Upper lobe of right lung (tissue), 1 donor: ENCODE measurements at regions not wholly inside any gene's neighbourhood (a gene's known extent, or its start where the extent isn't known, plus 50 kb on each side); places are given as distances from the start of the nearest gene placed in this dataset.
A peak's percentile ranks its signal among the peaks of the same experiment; 100 is the strongest.

ENCODE experiments used
- ATAC-seq: fragments of 200-7000 bp; cut with Tn5 transposase; one replicate; pipeline ENCODE4 v1.9.1; 2020; ENCODE audit warnings: mild to moderate bottlenecking, moderate library complexity
- DNase-seq: peaks from one replicate; pipeline ENCODE4 v3.0.0-alpha.2; 2020
- H3K27ac ChIP-seq: fragments of 200-600 bp; one replicate; pipeline ENCODE4 v1.8.0; 2022
- H3K27me3 ChIP-seq: fragments of 200-600 bp; one replicate; pipeline ENCODE4 v1.8.0; 2022; ENCODE audit warnings: mild to moderate bottlenecking
- H3K36me3 ChIP-seq: fragments of 200-600 bp; one replicate; pipeline ENCODE4 v1.8.0; 2022
- H3K4me1 ChIP-seq: fragments of 200-600 bp; one replicate; pipeline ENCODE4 v1.8.0; 2022
- H3K4me3 ChIP-seq: fragments of 200-600 bp; one replicate; pipeline ENCODE4 v1.8.0; 2022; ENCODE audit warnings: mild to moderate bottlenecking
- H3K9me3 ChIP-seq: fragments of 200-600 bp; one replicate; pipeline ENCODE4 v1.8.0; 2022
- intact Hi-C: fragments of 100-400 bp; cut with DNase I; formaldehyde crosslinking; loops from one replicate; pipeline ENCODE4 v1.11.0; 2022
- TF ChIP-seq, protein P1 (sequence below): fragments of 200-600 bp; IDR thresholded peaks from one replicate; pipeline ENCODE4 v1.8.0; 2022; ENCODE audit warnings: antibody characterized with exemption
- donor health status: DM: no; HTN: yes; CAD: no; lungs with severe emphysema.

DNA sequence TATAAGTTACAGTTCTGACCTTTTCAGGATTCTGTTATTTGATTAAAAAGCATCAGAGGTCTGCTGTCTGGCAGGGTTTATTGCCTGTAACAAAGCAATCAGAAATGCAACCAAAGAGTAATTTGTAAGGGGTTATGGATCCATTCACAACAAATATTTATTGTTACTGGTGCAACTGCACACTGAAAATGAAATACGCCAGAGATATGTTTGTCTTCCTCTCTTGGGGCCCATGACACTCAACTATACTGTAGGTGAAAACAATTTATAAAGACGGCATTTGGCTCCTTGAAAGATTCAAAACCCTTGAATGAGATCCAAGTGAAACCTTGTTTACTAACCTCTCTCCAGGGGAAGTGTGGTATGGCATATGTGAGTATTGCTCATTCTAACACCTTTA is 452.2 kb downstream of the MBD2 start:
- Histone ChIP-seq H3K4me3 (no peak overlapping the region), H3K36me3 (no peaks in the 10 kb centered on the region), H3K9me3 (no peaks in the 10 kb centered on the region), H3K4me1 (no peaks in the 10 kb centered on the region), H3K27me3 (no peaks in the 10 kb centered on the region), H3K27ac (no peak overlapping the region)
- intact Hi-C loops, result no loop called here
- DNase-seq, result no peak
- TF ChIP-seq, protein P1, sequence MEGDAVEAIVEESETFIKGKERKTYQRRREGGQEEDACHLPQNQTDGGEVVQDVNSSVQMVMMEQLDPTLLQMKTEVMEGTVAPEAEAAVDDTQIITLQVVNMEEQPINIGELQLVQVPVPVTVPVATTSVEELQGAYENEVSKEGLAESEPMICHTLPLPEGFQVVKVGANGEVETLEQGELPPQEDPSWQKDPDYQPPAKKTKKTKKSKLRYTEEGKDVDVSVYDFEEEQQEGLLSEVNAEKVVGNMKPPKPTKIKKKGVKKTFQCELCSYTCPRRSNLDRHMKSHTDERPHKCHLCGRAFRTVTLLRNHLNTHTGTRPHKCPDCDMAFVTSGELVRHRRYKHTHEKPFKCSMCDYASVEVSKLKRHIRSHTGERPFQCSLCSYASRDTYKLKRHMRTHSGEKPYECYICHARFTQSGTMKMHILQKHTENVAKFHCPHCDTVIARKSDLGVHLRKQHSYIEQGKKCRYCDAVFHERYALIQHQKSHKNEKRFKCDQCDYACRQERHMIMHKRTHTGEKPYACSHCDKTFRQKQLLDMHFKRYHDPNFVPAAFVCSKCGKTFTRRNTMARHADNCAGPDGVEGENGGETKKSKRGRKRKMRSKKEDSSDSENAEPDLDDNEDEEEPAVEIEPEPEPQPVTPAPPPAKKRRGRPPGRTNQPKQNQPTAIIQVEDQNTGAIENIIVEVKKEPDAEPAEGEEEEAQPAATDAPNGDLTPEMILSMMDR, result no peak
- ATAC-seq, result no peak

DNA sequence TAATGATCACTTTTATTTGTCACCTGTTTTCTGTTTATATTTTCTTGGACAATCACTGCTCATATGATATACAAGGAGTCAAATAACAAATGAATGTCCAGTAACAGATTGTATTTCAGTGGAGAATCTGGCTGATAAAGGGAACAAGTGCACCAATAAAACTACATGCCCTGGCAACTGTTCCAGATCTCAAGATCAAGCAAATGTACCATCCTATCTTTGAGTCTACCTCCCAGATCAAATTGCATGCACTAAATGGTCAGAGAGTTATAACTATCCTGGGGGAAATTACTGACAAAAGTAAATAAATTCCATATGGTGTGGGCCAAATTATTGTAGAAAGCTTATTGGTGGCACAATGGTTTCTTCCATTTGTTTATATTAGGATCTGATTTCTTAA is 452.8 kb downstream of the MBD2 start:
- H3K27ac ChIP-seq, result no peak overlapping the region
- H3K9me3 ChIP-seq, result no peaks in the 10 kb centered on the region
- no peaks in the 10 kb centered on the region for H3K36me3 ChIP-seq
- ATAC-seq (no peak), DNase-seq (no peak)
- H3K4me1 ChIP-seq, result no peaks in the 10 kb centered on the region
- TF ChIP-seq, protein P1, result no peak
- H3K4me3 ChIP-seq, result no peak overlapping the region
- no peaks in the 10 kb centered on the region for H3K27me3 ChIP-seq
- intact Hi-C loops, result no loop called here

DNA sequence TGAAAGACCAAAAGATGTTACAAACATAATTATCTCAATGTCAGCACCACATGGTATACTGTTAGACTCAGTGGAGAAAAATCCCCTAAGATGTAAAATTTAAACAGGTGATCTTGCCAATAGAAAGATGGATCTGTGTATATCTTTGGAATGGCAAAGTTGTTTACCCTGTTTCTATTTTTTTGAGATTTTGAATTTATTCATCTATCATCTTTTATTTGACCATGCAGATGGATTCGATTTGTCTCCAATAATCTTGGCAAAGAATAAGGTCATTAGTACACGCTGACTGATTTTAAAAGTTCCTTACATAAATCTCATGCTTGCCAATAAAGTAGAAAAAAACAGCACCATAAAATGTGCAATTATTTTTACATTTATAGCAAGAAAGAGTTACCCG is 459.3 kb downstream of the MBD2 start:
- TF ChIP-seq, protein P1, result no peak
- H3K36me3 ChIP-seq, result no peaks in the 10 kb centered on the region
- intact Hi-C loops, result no loop called here
- H3K4me3 ChIP-seq, result no peak overlapping the region
- no peak for DNase-seq
- H3K9me3 ChIP-seq, result no peaks in the 10 kb centered on the region
- no peak for ATAC-seq
- no peaks in the 10 kb centered on the region for H3K27me3 ChIP-seq
- no peak overlapping the region for H3K27ac ChIP-seq
- no peaks in the 10 kb centered on the region for H3K4me1 ChIP-seq

DNA sequence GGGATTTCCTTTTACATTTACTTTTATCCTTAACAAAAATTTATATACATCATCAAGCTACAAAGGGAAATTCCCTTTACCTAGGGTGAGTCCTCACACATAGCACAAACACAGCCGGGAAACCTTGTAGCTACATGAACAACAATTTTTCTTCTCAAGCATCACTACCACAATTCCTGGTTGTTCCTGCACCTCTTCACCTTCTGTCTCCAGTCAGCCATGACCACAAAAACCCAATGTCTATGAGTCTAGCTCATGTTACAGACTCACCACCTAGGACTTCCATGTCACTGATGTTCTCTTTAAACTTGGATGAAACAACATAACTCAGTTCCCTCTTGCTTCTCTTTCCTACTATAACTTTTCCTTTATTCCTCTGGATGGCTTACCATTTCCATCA is 460.4 kb downstream of the MBD2 start:
- intact Hi-C loops, result no loop called here
- ATAC-seq (no peak), DNase-seq (no peak)
- Histone ChIP-seq H3K36me3 (no peaks in the 10 kb centered on the region), H3K27ac (no peak overlapping the region), H3K27me3 (no peaks in the 10 kb centered on the region), H3K4me3 (no peak overlapping the region), H3K9me3 (no peaks in the 10 kb centered on the region), H3K4me1 (no peaks in the 10 kb centered on the region)
- TF ChIP-seq, protein P1, result no peak

DNA sequence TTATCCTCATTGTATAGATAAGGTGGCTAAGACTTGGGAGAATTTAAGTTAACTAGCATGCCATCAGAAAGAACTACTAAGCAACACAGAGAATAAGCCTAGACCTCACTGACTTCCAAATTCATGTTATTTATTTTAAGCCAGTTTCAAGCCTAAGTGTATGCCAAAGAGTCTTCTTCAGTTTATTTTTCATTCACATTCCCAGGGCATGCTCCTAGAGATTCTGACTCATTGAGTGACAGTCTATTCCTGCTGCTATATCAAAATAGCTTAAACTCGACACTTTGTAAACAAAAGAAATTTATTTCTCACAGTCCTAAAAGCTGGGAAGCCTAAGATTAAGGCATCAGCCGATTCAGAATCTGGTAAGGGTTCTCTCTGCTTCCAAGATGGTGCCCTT is 467.1 kb downstream of the MBD2 start:
- intact Hi-C loops, result no loop called here
- DNase-seq, result no peak

DNA sequence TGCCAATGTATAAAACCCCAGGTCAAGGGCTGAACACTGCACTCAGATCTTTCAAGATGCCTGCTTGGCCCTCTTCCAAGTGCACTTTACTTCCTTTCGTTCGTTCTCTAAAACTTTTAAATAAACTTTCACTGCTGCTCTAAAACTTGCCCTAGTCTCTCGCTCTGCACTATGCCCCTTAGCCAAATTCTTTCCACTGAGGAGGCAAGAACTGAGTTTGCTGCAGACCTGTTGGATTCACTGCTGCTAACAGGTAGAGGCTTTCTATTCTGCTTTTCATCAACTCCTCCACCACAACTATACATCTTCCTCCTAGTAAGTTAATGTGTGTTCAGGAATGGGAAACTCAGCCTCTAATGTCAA is 467.9 kb downstream of the MBD2 start:
- peak overlapping the region; percentile 63 for H3K27ac ChIP-seq
- ATAC-seq, result peak; percentile 55
- H3K4me3 ChIP-seq, result no peak overlapping the region

More for the DNA sequence above, 467.1 kb downstream of the MBD2 start:
- Histone ChIP-seq H3K27me3 (no peaks in the 10 kb centered on the region), H3K4me3 (no peak overlapping the region), H3K9me3 (no peaks in the 10 kb centered on the region), H3K4me1 (peaks cover 5% of the 10 kb centered on the region), H3K27ac (peak overlapping the region; percentile 24), H3K36me3 (no peaks in the 10 kb centered on the region)
- no peak for ATAC-seq
- TF ChIP-seq, protein P1, result no peak

More for the DNA sequence above, 467.9 kb downstream of the MBD2 start:
- intact Hi-C loops, result no loop called here
- H3K36me3 ChIP-seq, result no peaks in the 10 kb centered on the region
- H3K9me3 ChIP-seq, result no peaks in the 10 kb centered on the region
- H3K4me1 ChIP-seq, result peaks cover 5% of the 10 kb centered on the region
- H3K27me3 ChIP-seq, result no peaks in the 10 kb centered on the region
- TF ChIP-seq, protein P1, result no peak
- no peak for DNase-seq
